Lung (tissue), 11 donors: ENCODE measurements at regions not wholly inside any gene's neighbourhood (a gene's known extent, or its start where the extent isn't known, plus 50 kb on each side); places are given as distances from the start of the nearest gene placed in this dataset.

Experiments used
- ATAC-seq: fragments of 200-7000 bp; cut with Tn5 transposase; one replicate; pipeline ENCODE4 v1.9.1; 2020; ENCODE audit warnings: moderate number of reproducible peaks; ENCODE audit not compliant: insufficient read depth, low FRiP score
- DNase-seq, 3 donors: peaks; one replicate each; pipeline ENCODE4 v3.0.0-alpha.2; 2013 to 2017
- H3K27ac ChIP-seq, 2 donors: one replicate each; pipeline ENCODE4 v1.5.1; 2013; ENCODE audit warnings: mild to moderate bottlenecking in 2 of 2, moderate library complexity in 2 of 2, control low read depth in 1 of 2, inconsistent platforms in 1 of 2, low read depth in 1 of 2, low read length in 1 of 2
- H3K27me3 ChIP-seq, 3 donors: one replicate each; pipeline ENCODE4 v1.5.1; 2013; ENCODE audit warnings: low read length in 2 of 3; ENCODE audit not compliant: control insufficient read depth in 3 of 3, insufficient read depth in 3 of 3
- H3K36me3 ChIP-seq, 4 donors: one replicate each; pipeline ENCODE4 v1.5.1; 2013; ENCODE audit warnings: low read length in 4 of 4, mild to moderate bottlenecking in 1 of 4, moderate library complexity in 1 of 4; ENCODE audit not compliant: control insufficient read depth in 4 of 4, insufficient read depth in 4 of 4
- H3K4me1 ChIP-seq, 5 donors: one replicate each; pipeline ENCODE4 v1.5.1; 2013; ENCODE audit warnings: low read length in 5 of 5, mild to moderate bottlenecking in 2 of 5, moderate library complexity in 1 of 5; ENCODE audit not compliant: control insufficient read depth in 5 of 5, insufficient read depth in 5 of 5
- H3K4me3 ChIP-seq: one replicate; pipeline ENCODE4 v1.5.1; 2013; ENCODE audit warnings: mild to moderate bottlenecking, control low read depth, moderate library complexity
- H3K9ac ChIP-seq, 2 donors: one replicate each; pipeline ENCODE4 v1.5.1; 2013; ENCODE audit warnings: low read length in 2 of 2, control low read depth in 1 of 2; ENCODE audit not compliant: insufficient read depth in 1 of 2
- H3K9me3 ChIP-seq, 4 donors: one replicate each; pipeline ENCODE4 v1.5.1; 2013; ENCODE audit warnings: low read length in 3 of 4, mild to moderate bottlenecking in 1 of 4, moderate library complexity in 1 of 4; ENCODE audit not compliant: control insufficient read depth in 4 of 4, insufficient read depth in 3 of 4
- WGBS, 2 donors: extraction: QIAGEN DNeasy Blood & Tissue Kit; methylation state at CpG; one replicate each; pipeline ENCODE4 v1.1.7; 2013; 5-methylcytosine and 5-hydroxymethylcytosine counted together
- TF ChIP-seq, protein P1 (sequence below): IDR thresholded peaks from 2 replicates; pipeline ENCODE4 v1.5.1; 2012; ENCODE audit warnings: mild to moderate bottlenecking; ENCODE audit errors: control extremely low read depth, extremely low read depth
- donor health status: control.
- donor health status: control.
- donor health status: Bipolar disorder and iron deficiency.
- donor health status: healthy.
- donor health status: DM: yes; HTN: yes; CAD: no.

DNA sequence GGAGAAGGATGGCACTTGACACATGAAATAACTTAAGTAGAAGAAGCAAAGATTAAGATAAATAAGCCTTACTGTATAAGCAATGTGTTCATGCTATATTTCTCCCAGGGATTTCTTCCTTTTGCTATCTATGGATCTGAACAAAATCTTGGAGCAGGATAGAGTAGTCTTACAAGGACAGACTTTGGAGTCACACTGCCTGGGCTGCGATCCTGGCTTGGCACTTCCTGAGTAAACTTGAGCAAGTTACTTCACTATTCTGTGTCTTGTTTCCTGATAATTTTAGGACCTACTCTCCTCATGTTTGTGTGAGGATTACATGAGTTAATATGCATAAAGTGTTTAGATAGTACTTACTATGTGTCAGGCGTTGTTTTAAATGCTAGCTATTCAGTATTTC, 340.0 kb upstream of the MAOA start:
- H3K4me3 ChIP-seq, result no peak overlapping the region
- ATAC-seq, result no peak
- no peak overlapping the region for H3K9ac ChIP-seq
- no peak overlapping the region for H3K27ac ChIP-seq
- H3K36me3 ChIP-seq, result no peaks in the 10 kb centered on the region
- no peaks in the 10 kb centered on the region for H3K4me1 ChIP-seq
- DNase-seq, result no peak
- TF ChIP-seq, protein P1, sequence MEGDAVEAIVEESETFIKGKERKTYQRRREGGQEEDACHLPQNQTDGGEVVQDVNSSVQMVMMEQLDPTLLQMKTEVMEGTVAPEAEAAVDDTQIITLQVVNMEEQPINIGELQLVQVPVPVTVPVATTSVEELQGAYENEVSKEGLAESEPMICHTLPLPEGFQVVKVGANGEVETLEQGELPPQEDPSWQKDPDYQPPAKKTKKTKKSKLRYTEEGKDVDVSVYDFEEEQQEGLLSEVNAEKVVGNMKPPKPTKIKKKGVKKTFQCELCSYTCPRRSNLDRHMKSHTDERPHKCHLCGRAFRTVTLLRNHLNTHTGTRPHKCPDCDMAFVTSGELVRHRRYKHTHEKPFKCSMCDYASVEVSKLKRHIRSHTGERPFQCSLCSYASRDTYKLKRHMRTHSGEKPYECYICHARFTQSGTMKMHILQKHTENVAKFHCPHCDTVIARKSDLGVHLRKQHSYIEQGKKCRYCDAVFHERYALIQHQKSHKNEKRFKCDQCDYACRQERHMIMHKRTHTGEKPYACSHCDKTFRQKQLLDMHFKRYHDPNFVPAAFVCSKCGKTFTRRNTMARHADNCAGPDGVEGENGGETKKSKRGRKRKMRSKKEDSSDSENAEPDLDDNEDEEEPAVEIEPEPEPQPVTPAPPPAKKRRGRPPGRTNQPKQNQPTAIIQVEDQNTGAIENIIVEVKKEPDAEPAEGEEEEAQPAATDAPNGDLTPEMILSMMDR, result no peak
- WGBS, 2 donors, result 67 to 72% methylated on average over 2 of the region's 2 CpGs
- peaks cover 0 to 3% (median 3%) of the 10 kb centered on the region in 3 donors for H3K27me3 ChIP-seq
- no peaks in the 10 kb centered on the region for H3K9me3 ChIP-seq

DNA sequence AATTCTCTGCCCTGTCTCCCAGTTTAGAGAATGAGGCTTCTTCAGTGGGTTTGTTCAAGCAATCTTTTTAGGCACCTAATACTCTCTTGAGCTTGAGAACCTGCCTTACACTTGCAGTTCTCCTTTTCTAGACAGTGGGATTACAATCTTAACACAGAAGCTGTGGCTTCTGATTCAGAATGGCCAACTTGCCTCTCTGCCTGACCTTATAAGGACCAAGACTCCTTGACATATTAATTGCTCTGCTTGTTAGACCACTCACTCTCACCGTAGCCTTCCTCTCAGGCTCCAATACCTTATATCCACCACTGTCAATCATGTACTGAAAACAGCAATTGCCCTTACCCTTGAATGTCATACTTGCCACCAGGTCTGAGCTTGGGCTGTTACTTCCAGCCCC, 338.7 kb upstream of the MAOA start:
- no peaks in the 10 kb centered on the region for H3K36me3 ChIP-seq
- no peaks in the 10 kb centered on the region for H3K4me1 ChIP-seq
- peaks cover 0 to 3% (median 3%) of the 10 kb centered on the region in 3 donors for H3K27me3 ChIP-seq
- no peak overlapping the region for H3K4me3 ChIP-seq
- H3K9ac ChIP-seq, result no peak overlapping the region
- DNase-seq (no peak), ATAC-seq (no peak)
- no peak overlapping the region for H3K27ac ChIP-seq
- TF ChIP-seq, protein P1, result no peak
- no peaks in the 10 kb centered on the region for H3K9me3 ChIP-seq
- WGBS, 2 donors, result 72 to 91% methylated on average over 1 of the region's 1 CpG

DNA sequence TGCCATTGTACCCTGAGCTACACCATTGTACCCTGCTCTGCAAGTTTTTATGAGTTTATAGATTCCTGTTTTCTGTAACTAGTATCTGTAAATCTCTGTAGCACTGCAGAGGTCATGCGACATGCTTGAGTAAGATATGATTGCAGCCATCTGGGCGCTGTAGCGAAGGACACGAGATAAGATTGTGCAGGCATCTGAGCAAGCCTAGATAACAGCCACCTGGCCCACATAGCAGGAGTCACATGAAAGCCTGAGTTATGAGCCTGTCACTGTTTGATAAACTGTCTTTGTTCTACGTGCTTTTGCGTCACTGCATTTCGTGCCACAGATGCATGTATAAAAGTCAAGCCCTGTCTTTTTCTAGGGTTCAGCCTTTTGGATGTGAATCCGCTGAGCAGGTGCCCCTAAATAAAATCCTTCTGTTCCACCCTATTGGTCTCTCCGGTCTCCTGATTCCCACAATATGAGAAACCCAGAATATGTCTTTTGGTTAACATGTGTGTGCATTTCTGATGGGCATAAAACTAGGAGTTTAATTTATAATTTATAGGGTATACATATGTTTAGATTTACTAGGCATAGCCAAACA, 327.6 kb upstream of the MAOA start:
- H3K4me1 ChIP-seq, result no peaks in the 10 kb centered on the region
- 82 to 90% methylated on average over 9 of the region's 9 CpGs for WGBS, 2 donors
- no peak overlapping the region for H3K27ac ChIP-seq
- H3K4me3 ChIP-seq, result no peak overlapping the region
- H3K9me3 ChIP-seq, result peaks cover 0 to 19% (median 9%) of the 10 kb centered on the region in 4 donors
- no peaks in the 10 kb centered on the region for H3K36me3 ChIP-seq
- no peaks in the 10 kb centered on the region for H3K27me3 ChIP-seq
- no peak overlapping the region for H3K9ac ChIP-seq
- TF ChIP-seq, protein P1, result no peak
- DNase-seq (no peak), ATAC-seq (no peak)

DNA sequence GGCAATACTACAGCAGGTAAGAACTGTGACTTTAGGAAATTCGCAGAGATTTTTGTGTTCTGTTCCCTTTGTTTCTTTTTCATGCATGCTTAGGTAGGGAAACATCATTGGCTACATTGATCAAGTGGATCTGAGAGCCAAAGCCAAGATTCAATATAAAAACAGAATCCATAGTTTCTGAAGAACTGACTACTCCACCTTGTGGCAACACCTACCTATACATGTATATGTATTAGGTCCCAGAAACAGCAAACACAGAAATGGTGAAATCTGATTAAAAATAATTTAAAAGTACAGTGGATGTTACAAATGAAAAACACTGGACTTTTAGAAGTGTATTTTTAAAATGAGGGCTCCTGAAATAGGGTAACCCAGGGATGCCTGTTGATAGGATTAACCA, 322.6 kb upstream of the MAOA start:
- no peaks in the 10 kb centered on the region for H3K4me1 ChIP-seq
- no peaks in the 10 kb centered on the region for H3K27me3 ChIP-seq
- ATAC-seq, result no peak
- DNase-seq, result no peak
- WGBS, 2 donors, result 78 to 92% methylated on average over 1 of the region's 1 CpG
- no peak overlapping the region for H3K27ac ChIP-seq
- H3K9ac ChIP-seq, result no peak overlapping the region
- no peaks in the 10 kb centered on the region for H3K36me3 ChIP-seq
- no peak overlapping the region for H3K4me3 ChIP-seq
- peaks cover 0 to 9% (median 4%) of the 10 kb centered on the region in 4 donors for H3K9me3 ChIP-seq
- TF ChIP-seq, protein P1, result no peak
